T-helper 9 cell (primary cell): ENCODE measurements at regions not wholly inside any gene's neighbourhood (a gene's known extent, or its start where the extent isn't known, plus 50 kb on each side); places are given as distances from the start of the nearest gene placed in this dataset.

Experiments
- DNase-seq: peaks from one replicate; pipeline ENCODE4 v3.0.0-alpha.2; 2020

DNA sequence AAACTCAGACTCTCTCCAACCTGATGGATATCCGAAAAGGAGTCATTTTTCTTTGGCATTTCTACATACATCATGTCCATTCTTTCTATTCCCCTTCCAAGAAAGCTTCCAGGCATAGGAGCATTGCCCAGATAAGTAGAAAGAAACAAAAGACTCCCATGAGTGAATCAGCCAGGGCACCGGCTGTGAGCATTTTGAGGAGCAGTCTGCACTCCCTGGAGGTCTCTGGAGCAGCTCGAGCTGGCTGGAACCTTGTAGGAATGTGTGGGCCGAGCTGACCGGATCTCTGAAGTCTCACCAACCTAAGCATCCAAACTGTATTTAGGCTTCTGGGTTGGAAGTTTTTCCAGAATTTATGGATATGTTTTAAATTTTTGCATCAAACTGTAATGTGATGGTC, 161.4 kb upstream of the TRPC7 start:
- no peak for DNase-seq

- no peak for DNase-seq
These were observed 160.7 kb upstream of the TRPC7 start for GRCh38 chr5:136526021-136526420.

- DNase-seq, result no peak
These were observed 160.3 kb upstream of the TRPC7 start for GRCh38 chr5:136525597-136525996.

GRCh38 chr5:136522217-136522956, 157.0 kb upstream of the TRPC7 start:
- no peak for DNase-seq

DNA sequence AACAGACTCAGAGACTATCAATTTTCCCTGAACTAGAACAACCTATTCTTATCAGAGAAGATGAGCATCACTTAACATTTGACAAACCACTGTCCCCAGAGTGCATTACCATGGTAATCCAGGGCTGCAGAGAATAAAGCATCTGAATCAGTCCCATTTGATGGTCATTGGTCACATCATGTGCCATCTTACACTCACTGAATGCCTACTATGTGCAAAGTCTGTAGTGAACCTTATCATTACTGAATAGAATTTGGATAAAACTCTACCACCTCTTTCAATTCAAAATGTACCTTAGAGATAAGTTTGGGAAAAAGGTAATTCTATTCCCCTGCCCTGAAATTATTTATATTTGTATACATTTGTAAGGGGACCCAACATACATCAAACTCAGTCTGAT, 156.4 kb upstream of the TRPC7 start:
- no peak for DNase-seq

DNA sequence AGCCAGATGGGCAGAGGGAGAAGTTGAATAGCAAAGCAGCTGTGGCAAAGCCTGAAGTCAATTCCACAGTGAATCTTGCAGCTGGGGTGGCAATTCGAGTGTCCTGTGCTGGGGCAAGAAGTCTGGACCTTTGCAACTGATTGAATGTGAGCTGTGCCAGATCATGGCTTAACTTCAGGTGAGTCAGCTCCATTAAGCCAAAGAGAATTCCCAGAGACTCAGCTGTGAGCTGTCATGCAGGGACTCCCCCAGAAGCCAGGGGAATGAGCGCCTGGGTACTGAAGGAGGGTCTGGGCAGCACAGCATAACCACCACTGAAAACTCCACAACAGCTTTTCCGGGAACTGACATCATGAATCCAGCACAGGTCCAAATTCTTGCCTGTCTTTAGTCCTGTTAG, 153.5 kb upstream of the TRPC7 start:
- DNase-seq, result no peak

DNA sequence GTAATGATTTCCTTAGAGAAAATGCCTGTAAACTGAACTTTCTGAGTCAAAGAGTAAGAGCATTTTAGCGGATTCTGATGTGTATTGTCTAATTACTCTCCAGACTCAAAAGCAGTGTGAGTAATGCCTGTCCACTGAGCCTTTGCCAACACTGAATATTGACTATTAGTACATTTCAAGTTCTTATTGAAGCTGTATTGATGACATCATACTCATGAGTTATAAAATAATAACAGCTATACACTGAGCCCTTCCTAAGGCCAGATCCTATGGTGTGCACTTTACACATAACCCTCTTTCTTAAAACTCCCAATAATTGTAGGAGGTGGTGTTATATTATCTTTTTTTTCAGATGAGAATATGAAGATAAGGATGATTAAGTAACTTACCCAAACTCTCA, 152.8 kb upstream of the TRPC7 start:
- DNase-seq, result no peak

- no peak for DNase-seq
These were observed 152.4 kb upstream of the TRPC7 start for GRCh38 chr5:136517755-136518154.

- no peak for DNase-seq
These were observed 151.3 kb upstream of the TRPC7 start for GRCh38 chr5:136516637-136517036.

DNA sequence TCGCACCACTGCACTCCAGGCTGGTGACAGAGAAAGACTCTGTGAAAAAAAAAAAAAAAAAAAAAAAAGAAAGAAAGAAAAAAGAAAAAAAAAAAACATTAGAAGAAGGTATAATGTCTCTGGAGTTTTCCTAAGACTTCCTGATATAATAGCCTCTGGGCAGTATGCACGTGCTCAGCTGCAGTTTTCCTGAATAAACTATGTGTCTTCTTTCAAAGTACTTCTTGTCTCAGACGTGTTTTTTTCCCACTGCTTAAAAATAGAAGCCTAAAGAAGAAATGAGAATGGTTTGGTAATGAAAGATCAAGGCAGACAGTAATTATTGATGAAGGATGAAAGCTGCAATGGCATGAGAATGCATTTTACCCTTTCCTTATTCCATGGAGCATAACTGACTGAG, 148.1 kb upstream of the TRPC7 start:
- DNase-seq, result no peak

- DNase-seq, result no peak
These were observed 145.7 kb upstream of the TRPC7 start for GRCh38 chr5:136511046-136511445.

GRCh38 chr5:136510481-136510880, 145.1 kb upstream of the TRPC7 start:
- no peak for DNase-seq

GRCh38 chr5:136506131-136506530, 140.8 kb upstream of the TRPC7 start:
- no peak for DNase-seq

DNA sequence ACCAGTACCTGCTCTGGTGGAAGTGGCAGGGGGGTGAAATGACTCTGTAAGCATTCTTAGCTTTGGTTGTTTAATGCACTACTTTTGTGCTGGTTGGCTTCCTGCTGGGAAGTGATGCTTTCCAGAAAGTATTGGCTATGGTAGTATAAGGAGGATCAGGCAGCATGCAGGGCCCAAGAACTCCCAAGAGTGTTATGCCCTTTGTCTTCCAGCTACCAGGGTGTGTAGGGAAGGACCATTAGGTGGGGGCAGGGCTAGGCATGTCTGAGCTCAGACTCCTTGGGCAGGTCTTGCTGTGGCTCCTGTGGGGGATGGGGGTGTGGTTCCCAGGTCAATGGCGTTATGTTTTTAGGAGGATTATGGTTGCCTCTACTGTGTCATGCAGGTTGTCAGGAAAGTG, 135.8 kb upstream of the TRPC7 start:
- DNase-seq, result no peak

GRCh38 chr5:136492587-136492986, 127.2 kb upstream of the TRPC7 start:
- DNase-seq, result no peak

GRCh38 chr5:136491806-136492205, 126.5 kb upstream of the TRPC7 start:
- no peak for DNase-seq

GRCh38 chr5:136484808-136485325, 119.5 kb upstream of the TRPC7 start:
- no peak for DNase-seq

DNA sequence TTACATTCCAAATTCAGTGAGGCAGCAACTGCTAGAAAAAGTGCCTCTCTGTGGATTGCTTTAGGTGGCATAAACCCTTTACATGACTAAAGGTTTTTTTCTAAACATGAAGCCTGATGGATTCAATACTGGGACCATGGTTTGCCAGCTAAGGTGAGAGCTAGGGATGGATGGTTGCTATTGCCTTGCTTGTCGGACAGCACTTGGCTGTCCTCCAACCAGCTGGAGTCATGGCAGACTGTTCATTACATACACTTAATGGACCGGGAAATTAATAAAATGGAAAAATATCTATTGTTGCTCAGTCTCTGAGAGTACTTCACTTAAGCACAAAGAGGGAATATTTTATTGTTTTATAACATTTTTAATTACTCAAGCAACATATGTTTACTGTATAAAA, 116.9 kb upstream of the TRPC7 start:
- DNase-seq, result no peak

GRCh38 chr5:136474466-136474865, 109.1 kb upstream of the TRPC7 start:
- DNase-seq, result no peak

- DNase-seq, result no peak
These were observed 102.3 kb upstream of the TRPC7 start for GRCh38 chr5:136467632-136468031.

DNA sequence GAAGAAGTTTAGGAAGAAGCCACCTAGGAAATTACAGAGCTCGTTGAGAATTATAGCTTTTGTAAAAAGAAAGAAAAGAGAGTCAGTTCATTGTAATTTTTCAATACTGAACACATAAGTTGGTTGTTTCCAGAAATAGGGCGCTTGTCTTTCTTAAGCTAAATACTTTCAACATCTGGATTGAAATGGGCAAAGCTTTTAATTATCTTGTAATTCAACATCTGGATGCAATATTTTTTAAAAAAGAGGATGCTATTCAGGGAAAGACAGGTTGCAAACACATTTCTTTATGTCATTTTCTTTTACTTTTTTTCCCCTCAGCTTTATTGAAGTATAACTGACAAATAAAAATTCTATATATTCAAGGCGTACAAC, 100.7 kb upstream of the TRPC7 start:
- DNase-seq, result no peak

GRCh38 chr5:136458481-136458880, 93.1 kb upstream of the TRPC7 start:
- no peak for DNase-seq

DNA sequence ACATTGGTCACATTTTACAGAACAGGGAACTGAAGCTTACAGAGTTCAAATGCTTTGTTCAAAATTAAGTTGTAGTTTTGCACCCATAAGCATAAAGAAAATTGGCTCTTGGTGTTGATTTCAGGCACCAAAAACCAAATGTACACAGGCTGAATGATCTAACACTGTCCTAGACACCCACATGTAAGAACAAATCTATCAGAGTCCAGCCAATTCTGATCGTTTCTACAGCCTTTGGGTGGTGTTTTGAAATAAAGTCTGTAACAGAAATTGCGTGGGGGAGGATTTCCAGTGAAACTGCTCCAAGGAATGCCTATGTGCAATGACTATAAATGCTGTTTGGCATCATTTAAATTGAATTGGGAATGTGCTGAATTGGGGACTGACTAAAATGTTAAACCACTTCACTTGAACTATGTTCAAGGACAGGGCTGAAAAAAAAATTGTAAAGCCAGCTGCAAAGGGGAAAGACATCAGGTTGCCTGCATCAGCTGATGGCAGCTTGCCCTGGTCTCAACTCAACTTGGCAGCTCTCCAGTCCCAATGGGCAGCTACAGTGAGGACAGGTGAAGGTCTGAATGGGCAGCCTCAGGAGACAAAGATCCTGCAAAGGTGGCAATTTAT, 92.2 kb upstream of the TRPC7 start:
- no peak for DNase-seq

DNA sequence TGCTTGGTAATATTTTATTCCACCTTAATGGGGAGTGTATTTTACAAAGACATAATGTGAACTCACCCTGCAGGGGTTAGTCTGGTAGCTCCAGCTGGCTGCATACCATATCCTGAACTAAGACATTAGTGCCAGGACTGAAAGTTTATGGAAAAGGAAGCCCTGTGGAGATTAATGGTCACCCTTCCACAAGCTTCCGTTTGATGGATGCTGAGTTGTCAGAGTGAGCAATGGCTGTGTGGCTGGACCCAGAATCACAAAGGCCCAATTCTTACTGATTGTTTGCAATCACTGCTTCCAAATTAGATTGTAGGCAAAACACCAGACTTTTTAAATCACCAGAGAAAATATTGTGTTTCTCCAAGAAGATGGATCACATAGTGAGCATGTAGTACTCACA, 90.1 kb upstream of the TRPC7 start:
- no peak for DNase-seq
